ENCODE measurements at regions not wholly inside any gene's neighbourhood (a gene's known extent, or its start where the extent isn't known, plus 50 kb on each side); places are given as distances from the start of the nearest gene placed in this dataset.

DNA sequence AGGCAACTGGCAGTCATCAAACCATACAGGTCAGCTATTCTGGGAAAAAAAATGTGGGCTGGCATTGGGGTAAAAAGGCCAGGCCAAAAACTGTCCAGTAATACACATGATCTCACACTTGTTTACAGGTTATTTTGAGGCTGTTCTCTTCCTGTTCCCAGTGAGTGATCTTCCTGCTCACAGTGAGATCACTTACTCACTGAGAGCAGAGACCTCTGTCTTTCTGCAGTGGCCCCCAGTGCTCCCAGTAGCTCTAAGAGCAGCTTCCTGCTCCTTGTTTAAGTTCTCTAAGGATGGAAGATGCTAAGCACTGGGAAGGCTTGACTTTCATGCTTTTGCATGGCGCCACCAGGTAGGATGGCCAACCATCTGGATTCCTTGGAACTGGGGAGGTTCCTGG lies 93.5 kb upstream of the KIAA1217 start:
- TF ChIP-seq, protein P1, sequence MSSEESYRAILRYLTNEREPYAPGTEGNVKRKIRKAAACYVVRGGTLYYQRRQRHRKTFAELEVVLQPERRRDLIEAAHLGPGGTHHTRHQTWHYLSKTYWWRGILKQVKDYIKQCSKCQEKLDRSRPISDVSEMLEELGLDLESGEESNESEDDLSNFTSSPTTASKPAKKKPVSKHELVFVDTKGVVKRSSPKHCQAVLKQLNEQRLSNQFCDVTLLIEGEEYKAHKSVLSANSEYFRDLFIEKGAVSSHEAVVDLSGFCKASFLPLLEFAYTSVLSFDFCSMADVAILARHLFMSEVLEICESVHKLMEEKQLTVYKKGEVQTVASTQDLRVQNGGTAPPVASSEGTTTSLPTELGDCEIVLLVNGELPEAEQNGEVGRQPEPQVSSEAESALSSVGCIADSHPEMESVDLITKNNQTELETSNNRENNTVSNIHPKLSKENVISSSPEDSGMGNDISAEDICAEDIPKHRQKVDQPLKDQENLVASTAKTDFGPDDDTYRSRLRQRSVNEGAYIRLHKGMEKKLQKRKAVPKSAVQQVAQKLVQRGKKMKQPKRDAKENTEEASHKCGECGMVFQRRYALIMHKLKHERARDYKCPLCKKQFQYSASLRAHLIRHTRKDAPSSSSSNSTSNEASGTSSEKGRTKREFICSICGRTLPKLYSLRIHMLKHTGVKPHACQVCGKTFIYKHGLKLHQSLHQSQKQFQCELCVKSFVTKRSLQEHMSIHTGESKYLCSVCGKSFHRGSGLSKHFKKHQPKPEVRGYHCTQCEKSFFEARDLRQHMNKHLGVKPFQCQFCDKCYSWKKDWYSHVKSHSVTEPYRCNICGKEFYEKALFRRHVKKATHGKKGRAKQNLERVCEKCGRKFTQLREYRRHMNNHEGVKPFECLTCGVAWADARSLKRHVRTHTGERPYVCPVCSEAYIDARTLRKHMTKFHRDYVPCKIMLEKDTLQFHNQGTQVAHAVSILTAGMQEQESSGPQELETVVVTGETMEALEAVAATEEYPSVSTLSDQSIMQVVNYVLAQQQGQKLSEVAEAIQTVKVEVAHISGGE (tag by site-specific recombination; conservative IDR thresholded peaks at IDR 0.05; ENCODE audit: low read depth) = no peak
- TF ChIP-seq, protein P2, sequence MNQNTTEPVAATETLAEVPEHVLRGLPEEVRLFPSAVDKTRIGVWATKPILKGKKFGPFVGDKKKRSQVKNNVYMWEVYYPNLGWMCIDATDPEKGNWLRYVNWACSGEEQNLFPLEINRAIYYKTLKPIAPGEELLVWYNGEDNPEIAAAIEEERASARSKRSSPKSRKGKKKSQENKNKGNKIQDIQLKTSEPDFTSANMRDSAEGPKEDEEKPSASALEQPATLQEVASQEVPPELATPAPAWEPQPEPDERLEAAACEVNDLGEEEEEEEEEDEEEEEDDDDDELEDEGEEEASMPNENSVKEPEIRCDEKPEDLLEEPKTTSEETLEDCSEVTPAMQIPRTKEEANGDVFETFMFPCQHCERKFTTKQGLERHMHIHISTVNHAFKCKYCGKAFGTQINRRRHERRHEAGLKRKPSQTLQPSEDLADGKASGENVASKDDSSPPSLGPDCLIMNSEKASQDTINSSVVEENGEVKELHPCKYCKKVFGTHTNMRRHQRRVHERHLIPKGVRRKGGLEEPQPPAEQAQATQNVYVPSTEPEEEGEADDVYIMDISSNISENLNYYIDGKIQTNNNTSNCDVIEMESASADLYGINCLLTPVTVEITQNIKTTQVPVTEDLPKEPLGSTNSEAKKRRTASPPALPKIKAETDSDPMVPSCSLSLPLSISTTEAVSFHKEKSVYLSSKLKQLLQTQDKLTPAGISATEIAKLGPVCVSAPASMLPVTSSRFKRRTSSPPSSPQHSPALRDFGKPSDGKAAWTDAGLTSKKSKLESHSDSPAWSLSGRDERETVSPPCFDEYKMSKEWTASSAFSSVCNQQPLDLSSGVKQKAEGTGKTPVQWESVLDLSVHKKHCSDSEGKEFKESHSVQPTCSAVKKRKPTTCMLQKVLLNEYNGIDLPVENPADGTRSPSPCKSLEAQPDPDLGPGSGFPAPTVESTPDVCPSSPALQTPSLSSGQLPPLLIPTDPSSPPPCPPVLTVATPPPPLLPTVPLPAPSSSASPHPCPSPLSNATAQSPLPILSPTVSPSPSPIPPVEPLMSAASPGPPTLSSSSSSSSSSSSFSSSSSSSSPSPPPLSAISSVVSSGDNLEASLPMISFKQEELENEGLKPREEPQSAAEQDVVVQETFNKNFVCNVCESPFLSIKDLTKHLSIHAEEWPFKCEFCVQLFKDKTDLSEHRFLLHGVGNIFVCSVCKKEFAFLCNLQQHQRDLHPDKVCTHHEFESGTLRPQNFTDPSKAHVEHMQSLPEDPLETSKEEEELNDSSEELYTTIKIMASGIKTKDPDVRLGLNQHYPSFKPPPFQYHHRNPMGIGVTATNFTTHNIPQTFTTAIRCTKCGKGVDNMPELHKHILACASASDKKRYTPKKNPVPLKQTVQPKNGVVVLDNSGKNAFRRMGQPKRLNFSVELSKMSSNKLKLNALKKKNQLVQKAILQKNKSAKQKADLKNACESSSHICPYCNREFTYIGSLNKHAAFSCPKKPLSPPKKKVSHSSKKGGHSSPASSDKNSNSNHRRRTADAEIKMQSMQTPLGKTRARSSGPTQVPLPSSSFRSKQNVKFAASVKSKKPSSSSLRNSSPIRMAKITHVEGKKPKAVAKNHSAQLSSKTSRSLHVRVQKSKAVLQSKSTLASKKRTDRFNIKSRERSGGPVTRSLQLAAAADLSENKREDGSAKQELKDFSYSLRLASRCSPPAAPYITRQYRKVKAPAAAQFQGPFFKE (tag by site-specific recombination; IDR thresholded peaks at IDR 0.05; ENCODE audit: borderline replicate concordance) = no peak
- TF ChIP-seq, protein P3, sequence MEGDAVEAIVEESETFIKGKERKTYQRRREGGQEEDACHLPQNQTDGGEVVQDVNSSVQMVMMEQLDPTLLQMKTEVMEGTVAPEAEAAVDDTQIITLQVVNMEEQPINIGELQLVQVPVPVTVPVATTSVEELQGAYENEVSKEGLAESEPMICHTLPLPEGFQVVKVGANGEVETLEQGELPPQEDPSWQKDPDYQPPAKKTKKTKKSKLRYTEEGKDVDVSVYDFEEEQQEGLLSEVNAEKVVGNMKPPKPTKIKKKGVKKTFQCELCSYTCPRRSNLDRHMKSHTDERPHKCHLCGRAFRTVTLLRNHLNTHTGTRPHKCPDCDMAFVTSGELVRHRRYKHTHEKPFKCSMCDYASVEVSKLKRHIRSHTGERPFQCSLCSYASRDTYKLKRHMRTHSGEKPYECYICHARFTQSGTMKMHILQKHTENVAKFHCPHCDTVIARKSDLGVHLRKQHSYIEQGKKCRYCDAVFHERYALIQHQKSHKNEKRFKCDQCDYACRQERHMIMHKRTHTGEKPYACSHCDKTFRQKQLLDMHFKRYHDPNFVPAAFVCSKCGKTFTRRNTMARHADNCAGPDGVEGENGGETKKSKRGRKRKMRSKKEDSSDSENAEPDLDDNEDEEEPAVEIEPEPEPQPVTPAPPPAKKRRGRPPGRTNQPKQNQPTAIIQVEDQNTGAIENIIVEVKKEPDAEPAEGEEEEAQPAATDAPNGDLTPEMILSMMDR (tag by site-specific recombination; IDR thresholded peaks at IDR 0.05) = no peak
- TF ChIP-seq ZNF274 (IDR thresholded peaks at IDR 0.05; ENCODE audit: low read length) (no peak), ZNF274 (tag by site-specific recombination; IDR thresholded peaks at IDR 0.05; ENCODE audit: borderline replicate concordance) (no peak), MEIS1 (CRISPR knock-in tag; IDR thresholded peaks at IDR 0.05; ENCODE audit: borderline replicate concordance) (no peak), YY1 (tag by site-specific recombination; IDR thresholded peaks at IDR 0.05) (no peak), TCF7L2 (IDR thresholded peaks at IDR 0.05; ENCODE audit: borderline replicate concordance, low read depth, low read length) (no peak), MYNN (tag by site-specific recombination; IDR thresholded peaks at IDR 0.05; ENCODE audit: borderline replicate concordance) (no peak), ZNF785 (tag by site-specific recombination; IDR thresholded peaks at IDR 0.05) (no peak), ZBTB48 (tag by site-specific recombination; IDR thresholded peaks at IDR 0.05) (no peak), ZNF174 (tag by site-specific recombination; IDR thresholded peaks at IDR 0.05) (no peak)
- TF ChIP-seq, protein P4, sequence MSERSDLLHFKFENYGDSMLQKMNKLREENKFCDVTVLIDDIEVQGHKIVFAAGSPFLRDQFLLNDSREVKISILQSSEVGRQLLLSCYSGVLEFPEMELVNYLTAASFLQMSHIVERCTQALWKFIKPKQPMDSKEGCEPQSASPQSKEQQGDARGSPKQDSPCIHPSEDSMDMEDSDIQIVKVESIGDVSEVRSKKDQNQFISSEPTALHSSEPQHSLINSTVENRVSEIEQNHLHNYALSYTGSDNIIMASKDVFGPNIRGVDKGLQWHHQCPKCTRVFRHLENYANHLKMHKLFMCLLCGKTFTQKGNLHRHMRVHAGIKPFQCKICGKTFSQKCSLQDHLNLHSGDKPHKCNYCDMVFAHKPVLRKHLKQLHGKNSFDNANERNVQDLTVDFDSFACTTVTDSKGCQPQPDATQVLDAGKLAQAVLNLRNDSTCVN (tag by site-specific recombination; optimal IDR thresholded peaks at IDR 0.05) = no peak
- TF ChIP-seq, protein P5, sequence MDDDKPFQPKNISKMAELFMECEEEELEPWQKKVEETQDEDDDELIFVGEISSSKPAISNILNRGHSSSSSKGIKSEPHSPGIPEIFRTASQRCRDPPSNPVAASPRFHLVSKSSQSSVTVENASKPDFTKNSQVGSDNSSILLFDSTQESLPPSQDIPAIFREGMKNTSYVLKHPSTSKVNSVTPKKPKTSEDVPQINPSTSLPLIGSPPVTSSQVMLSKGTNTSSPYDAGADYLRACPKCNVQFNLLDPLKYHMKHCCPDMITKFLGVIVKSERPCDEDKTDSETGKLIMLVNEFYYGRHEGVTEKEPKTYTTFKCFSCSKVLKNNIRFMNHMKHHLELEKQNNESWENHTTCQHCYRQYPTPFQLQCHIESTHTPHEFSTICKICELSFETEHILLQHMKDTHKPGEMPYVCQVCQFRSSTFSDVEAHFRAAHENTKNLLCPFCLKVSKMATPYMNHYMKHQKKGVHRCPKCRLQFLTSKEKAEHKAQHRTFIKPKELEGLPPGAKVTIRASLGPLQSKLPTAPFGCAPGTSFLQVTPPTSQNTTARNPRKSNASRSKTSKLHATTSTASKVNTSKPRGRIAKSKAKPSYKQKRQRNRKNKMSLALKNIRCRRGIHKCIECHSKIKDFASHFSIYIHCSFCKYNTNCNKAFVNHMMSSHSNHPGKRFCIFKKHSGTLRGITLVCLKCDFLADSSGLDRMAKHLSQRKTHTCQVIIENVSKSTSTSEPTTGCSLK (tag by site-specific recombination; IDR thresholded peaks at IDR 0.05) = no peak

All from HEK293 (cell line).